ENCODE measurements at regions not wholly inside any gene's neighbourhood (a gene's known extent, or its start where the extent isn't known, plus 50 kb on each side); places are given as distances from the start of the nearest gene placed in this dataset.
"Not testable (repeated sequence)": the region's sequence is repeated elsewhere in the genome, so short reads cannot be mapped to it uniquely, and the experiment has no call there.

DNA sequence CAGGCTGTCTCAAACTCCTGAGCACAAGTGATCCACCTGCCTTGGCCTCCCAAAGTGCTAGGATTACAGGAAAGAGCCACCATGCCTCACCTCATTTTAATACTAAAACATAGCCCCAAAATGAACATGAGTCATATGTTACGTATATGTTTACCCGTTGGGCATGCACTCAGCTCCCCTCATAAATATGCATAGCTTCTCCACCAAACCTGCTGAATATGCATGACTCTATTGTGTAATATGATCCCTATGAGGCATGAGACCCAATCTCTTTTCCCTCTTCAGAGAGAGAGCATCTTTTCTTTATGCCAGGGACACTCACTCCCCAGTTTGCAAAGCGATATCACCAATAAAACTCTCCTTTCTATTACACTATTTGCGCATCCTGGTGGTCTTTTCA lies 464.6 kb upstream of the USP9Y start (continued):
- TF ChIP-seq, protein P1, sequence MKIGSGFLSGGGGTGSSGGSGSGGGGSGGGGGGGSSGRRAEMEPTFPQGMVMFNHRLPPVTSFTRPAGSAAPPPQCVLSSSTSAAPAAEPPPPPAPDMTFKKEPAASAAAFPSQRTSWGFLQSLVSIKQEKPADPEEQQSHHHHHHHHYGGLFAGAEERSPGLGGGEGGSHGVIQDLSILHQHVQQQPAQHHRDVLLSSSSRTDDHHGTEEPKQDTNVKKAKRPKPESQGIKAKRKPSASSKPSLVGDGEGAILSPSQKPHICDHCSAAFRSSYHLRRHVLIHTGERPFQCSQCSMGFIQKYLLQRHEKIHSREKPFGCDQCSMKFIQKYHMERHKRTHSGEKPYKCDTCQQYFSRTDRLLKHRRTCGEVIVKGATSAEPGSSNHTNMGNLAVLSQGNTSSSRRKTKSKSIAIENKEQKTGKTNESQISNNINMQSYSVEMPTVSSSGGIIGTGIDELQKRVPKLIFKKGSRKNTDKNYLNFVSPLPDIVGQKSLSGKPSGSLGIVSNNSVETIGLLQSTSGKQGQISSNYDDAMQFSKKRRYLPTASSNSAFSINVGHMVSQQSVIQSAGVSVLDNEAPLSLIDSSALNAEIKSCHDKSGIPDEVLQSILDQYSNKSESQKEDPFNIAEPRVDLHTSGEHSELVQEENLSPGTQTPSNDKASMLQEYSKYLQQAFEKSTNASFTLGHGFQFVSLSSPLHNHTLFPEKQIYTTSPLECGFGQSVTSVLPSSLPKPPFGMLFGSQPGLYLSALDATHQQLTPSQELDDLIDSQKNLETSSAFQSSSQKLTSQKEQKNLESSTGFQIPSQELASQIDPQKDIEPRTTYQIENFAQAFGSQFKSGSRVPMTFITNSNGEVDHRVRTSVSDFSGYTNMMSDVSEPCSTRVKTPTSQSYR (CRISPR knock-in tag; IDR thresholded peaks at IDR 0.05): no peak
- TF ChIP-seq, protein P2, sequence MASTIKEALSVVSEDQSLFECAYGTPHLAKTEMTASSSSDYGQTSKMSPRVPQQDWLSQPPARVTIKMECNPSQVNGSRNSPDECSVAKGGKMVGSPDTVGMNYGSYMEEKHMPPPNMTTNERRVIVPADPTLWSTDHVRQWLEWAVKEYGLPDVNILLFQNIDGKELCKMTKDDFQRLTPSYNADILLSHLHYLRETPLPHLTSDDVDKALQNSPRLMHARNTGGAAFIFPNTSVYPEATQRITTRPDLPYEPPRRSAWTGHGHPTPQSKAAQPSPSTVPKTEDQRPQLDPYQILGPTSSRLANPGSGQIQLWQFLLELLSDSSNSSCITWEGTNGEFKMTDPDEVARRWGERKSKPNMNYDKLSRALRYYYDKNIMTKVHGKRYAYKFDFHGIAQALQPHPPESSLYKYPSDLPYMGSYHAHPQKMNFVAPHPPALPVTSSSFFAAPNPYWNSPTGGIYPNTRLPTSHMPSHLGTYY (CRISPR knock-in tag; IDR thresholded peaks at IDR 0.05): no peak

DNA sequence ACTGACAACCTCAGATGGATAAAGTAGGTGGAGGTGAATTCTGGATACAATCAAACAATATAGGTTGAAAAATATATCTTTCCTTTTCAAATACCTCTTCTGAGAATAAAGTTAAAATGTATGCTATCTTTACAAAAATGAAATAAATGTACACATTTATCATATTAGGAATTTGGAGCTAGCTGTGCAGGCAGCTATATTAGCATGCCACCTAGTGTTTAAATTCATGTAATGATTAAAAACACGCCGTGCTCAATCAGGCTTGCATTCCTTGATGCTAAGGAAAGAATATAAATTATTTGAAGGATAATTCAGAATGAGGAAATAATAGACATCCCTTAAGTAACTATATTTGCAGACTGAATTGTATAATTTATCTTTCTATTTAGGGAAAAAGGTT lies 460.7 kb upstream of the USP9Y start:
- H3K4me1 Mint-ChIP-seq; H3K27me3 Mint-ChIP-seq (ENCODE audit: low read depth); H3K4me3 Mint-ChIP-seq; DNase-seq (ENCODE audit: low spot score); CTCF ChIA-PET; POLR2A ChIA-PET; ATAC-seq; H3K27ac Mint-ChIP-seq: not testable (repeated sequence)
- Mint-ChIP-seq H3K9me3 (peaks cover 57% of the 10 kb centered on the region), H3K36me3 (peaks cover 23% of the 10 kb centered on the region)

DNA sequence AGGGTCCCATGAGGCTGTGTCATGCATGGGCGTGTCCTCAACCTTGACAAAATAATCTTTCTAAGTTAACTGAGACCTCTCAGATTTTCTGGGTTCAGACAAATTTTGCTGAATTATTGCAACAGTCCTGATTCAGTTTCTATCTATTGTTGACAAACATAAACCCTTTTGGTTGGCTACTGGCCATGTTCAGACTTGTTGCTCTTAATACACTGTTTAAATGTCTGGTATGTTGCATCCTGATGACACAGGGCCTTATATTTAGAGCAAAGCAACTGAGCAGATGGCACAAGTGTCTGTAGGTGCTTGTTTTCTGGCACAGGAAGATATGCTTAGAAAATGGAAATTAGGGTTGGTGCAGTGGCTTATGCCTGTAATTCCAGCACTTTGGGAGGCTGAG lies 456.9 kb upstream of the USP9Y start:
- TF ChIP-seq, protein P3, sequence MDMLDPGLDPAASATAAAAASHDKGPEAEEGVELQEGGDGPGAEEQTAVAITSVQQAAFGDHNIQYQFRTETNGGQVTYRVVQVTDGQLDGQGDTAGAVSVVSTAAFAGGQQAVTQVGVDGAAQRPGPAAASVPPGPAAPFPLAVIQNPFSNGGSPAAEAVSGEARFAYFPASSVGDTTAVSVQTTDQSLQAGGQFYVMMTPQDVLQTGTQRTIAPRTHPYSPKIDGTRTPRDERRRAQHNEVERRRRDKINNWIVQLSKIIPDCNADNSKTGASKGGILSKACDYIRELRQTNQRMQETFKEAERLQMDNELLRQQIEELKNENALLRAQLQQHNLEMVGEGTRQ (CRISPR knock-in tag; IDR thresholded peaks at IDR 0.05): no peak
- TF ChIP-seq KAT7 (CRISPR knock-in tag; IDR thresholded peaks at IDR 0.05; ENCODE audit: borderline replicate concordance) (no peak), ZNF396 (CRISPR knock-in tag; IDR thresholded peaks at IDR 0.05; ENCODE audit: borderline replicate concordance) (no peak), TP53 (CRISPR knock-in tag; IDR thresholded peaks at IDR 0.05) (no peak), SMAD3 (CRISPR knock-in tag; IDR thresholded peaks at IDR 0.05; ENCODE audit: borderline replicate concordance) (no peak), TEAD1 (CRISPR knock-in tag; IDR thresholded peaks at IDR 0.05) (no peak), RORB (CRISPR knock-in tag; IDR thresholded peaks at IDR 0.05) (no peak), NFYB (CRISPR knock-in tag; conservative IDR thresholded peaks at IDR 0.05; ENCODE audit: low read depth) (no peak), ELF4 (CRISPR knock-in tag; IDR thresholded peaks at IDR 0.05; ENCODE audit: low read depth) (no peak), SP1 (CRISPR knock-in tag; conservative IDR thresholded peaks at IDR 0.05) (no peak), FOXK1 (CRISPR knock-in tag; IDR thresholded peaks at IDR 0.05) (no peak), CBFB (CRISPR knock-in tag; IDR thresholded peaks at IDR 0.05; ENCODE audit: low read depth) (no peak), ZNF138 (CRISPR knock-in tag; conservative IDR thresholded peaks at IDR 0.05) (no peak), NR1H2 (CRISPR knock-in tag; IDR thresholded peaks at IDR 0.05) (no peak)
- TF ChIP-seq, protein P4, sequence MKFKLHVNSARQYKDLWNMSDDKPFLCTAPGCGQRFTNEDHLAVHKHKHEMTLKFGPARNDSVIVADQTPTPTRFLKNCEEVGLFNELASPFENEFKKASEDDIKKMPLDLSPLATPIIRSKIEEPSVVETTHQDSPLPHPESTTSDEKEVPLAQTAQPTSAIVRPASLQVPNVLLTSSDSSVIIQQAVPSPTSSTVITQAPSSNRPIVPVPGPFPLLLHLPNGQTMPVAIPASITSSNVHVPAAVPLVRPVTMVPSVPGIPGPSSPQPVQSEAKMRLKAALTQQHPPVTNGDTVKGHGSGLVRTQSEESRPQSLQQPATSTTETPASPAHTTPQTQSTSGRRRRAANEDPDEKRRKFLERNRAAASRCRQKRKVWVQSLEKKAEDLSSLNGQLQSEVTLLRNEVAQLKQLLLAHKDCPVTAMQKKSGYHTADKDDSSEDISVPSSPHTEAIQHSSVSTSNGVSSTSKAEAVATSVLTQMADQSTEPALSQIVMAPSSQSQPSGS (CRISPR knock-in tag; IDR thresholded peaks at IDR 0.05; ENCODE audit: borderline replicate concordance, low read depth): no peak
- TF ChIP-seq, protein P1 (CRISPR knock-in tag; IDR thresholded peaks at IDR 0.05): no peak
- TF ChIP-seq, protein P5, sequence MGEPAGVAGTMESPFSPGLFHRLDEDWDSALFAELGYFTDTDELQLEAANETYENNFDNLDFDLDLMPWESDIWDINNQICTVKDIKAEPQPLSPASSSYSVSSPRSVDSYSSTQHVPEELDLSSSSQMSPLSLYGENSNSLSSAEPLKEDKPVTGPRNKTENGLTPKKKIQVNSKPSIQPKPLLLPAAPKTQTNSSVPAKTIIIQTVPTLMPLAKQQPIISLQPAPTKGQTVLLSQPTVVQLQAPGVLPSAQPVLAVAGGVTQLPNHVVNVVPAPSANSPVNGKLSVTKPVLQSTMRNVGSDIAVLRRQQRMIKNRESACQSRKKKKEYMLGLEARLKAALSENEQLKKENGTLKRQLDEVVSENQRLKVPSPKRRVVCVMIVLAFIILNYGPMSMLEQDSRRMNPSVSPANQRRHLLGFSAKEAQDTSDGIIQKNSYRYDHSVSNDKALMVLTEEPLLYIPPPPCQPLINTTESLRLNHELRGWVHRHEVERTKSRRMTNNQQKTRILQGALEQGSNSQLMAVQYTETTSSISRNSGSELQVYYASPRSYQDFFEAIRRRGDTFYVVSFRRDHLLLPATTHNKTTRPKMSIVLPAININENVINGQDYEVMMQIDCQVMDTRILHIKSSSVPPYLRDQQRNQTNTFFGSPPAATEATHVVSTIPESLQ (CRISPR knock-in tag; IDR thresholded peaks at IDR 0.05): no peak
- TF ChIP-seq, protein P6, sequence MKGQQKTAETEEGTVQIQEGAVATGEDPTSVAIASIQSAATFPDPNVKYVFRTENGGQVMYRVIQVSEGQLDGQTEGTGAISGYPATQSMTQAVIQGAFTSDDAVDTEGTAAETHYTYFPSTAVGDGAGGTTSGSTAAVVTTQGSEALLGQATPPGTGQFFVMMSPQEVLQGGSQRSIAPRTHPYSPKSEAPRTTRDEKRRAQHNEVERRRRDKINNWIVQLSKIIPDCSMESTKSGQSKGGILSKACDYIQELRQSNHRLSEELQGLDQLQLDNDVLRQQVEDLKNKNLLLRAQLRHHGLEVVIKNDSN (CRISPR knock-in tag; IDR thresholded peaks at IDR 0.05): no peak
- Mint-ChIP-seq H3K4me1 (no peaks in the 10 kb centered on the region), H3K27me3 (ENCODE audit: low read depth) (no peaks in the 10 kb centered on the region; the same call in 1 of the 2 replicates), H3K4me3 (no peak overlapping the region), H3K9me3 (peaks cover 39% of the 10 kb centered on the region), H3K36me3 (peaks cover 21% of the 10 kb centered on the region), H3K27ac (no peak overlapping the region)
- CTCF ChIA-PET: no interaction called here
- ATAC-seq (no peak), DNase-seq (ENCODE audit: low spot score) (no peak)
- POLR2A ChIA-PET: no interaction called here
